ENCODE measurements at regions not wholly inside any gene's neighbourhood (a gene's known extent, or its start where the extent isn't known, plus 50 kb on each side); places are given as distances from the start of the nearest gene placed in this dataset.
"Not testable (repeated sequence)": the region's sequence is repeated elsewhere in the genome, so short reads cannot be mapped to it uniquely, and the experiment has no call there.

- Mint-ChIP-seq H3K27ac (ENCODE audit: unreplicated experiment) (peak overlapping the region; percentile 81), H3K4me3 (no peak overlapping the region), H3K27me3 (ENCODE audit: low read depth) (no peaks in the 10 kb centered on the region)
Measured at GRCh38 chr12:124159655-124160054, 135.2 kb upstream of the RFLNA start.

GRCh38 chr12:124160097-124160756, 134.7 kb upstream of the RFLNA start:
- Mint-ChIP-seq H3K4me1 (peaks cover 24% of the 10 kb centered on the region), H3K27me3 (ENCODE audit: low read depth) (no peaks in the 10 kb centered on the region), H3K9me3 (peaks cover 4% of the 10 kb centered on the region), H3K4me3 (no peak overlapping the region), H3K36me3 (ENCODE audit: low read depth) (no peaks in the 10 kb centered on the region), H3K27ac (ENCODE audit: unreplicated experiment) (peak overlapping the region; percentile 81)
- DNase-seq (ENCODE audit: low read depth, low spot score) = no peak
- TF ChIP-seq CTCF (conservative IDR thresholded peaks at IDR 0.05) = no peak

More at GRCh38 chr12:124159655-124160054, 135.2 kb upstream of the RFLNA start:
- Mint-ChIP-seq H3K36me3 (ENCODE audit: low read depth) (no peaks in the 10 kb centered on the region), H3K9me3 (no peaks in the 10 kb centered on the region), H3K4me1 (peaks cover 24% of the 10 kb centered on the region)
- TF ChIP-seq CTCF (conservative IDR thresholded peaks at IDR 0.05) = no peak
- no peak for DNase-seq (ENCODE audit: low read depth, low spot score)

- not testable (repeated sequence) for H3K4me3 Mint-ChIP-seq; H3K36me3 Mint-ChIP-seq (ENCODE audit: low read depth); DNase-seq (ENCODE audit: low read depth, low spot score); H3K9me3 Mint-ChIP-seq; H3K27ac Mint-ChIP-seq (ENCODE audit: unreplicated experiment); H3K27me3 Mint-ChIP-seq (ENCODE audit: low read depth)
- peaks cover 24% of the 10 kb centered on the region for H3K4me1 Mint-ChIP-seq
Measured at GRCh38 chr12:124161402-124161801, 133.5 kb upstream of the RFLNA start.

GRCh38 chr12:124162151-124163110, 132.5 kb upstream of the RFLNA start:
- no peaks in the 10 kb centered on the region for H3K27me3 Mint-ChIP-seq (ENCODE audit: low read depth)
- peaks cover 4% of the 10 kb centered on the region for H3K9me3 Mint-ChIP-seq
- no peak for TF ChIP-seq CTCF (conservative IDR thresholded peaks at IDR 0.05)

GRCh38 chr12:124165695-124166094, 129.2 kb upstream of the RFLNA start:
- Mint-ChIP-seq H3K4me1 (no peaks in the 10 kb centered on the region), H3K36me3 (ENCODE audit: low read depth) (no peaks in the 10 kb centered on the region), H3K27me3 (ENCODE audit: low read depth) (no peaks in the 10 kb centered on the region), H3K9me3 (peaks cover 4% of the 10 kb centered on the region), H3K27ac (ENCODE audit: unreplicated experiment) (no peak overlapping the region), H3K4me3 (no peak overlapping the region)
- TF ChIP-seq CTCF (conservative IDR thresholded peaks at IDR 0.05) = no peak
- no peak for DNase-seq (ENCODE audit: low read depth, low spot score)

More at GRCh38 chr12:124162151-124163110, 132.5 kb upstream of the RFLNA start:
- H3K4me3 Mint-ChIP-seq = no peak overlapping the region
- peaks cover 23% of the 10 kb centered on the region for H3K4me1 Mint-ChIP-seq
- H3K27ac Mint-ChIP-seq (ENCODE audit: unreplicated experiment) = no peak overlapping the region
- no peaks in the 10 kb centered on the region for H3K36me3 Mint-ChIP-seq (ENCODE audit: low read depth)
- no peak for DNase-seq (ENCODE audit: low read depth, low spot score)

GRCh38 chr12:124167141-124167540, 127.8 kb upstream of the RFLNA start:
- H3K4me1 Mint-ChIP-seq = no peaks in the 10 kb centered on the region
- H3K4me3 Mint-ChIP-seq = no peak overlapping the region
- no peak for DNase-seq (ENCODE audit: low read depth, low spot score)
- no peaks in the 10 kb centered on the region for H3K27me3 Mint-ChIP-seq (ENCODE audit: low read depth)
- no peak for TF ChIP-seq CTCF (conservative IDR thresholded peaks at IDR 0.05)
- H3K9me3 Mint-ChIP-seq = peaks cover 4% of the 10 kb centered on the region
- H3K27ac Mint-ChIP-seq (ENCODE audit: unreplicated experiment) = no peak overlapping the region
- H3K36me3 Mint-ChIP-seq (ENCODE audit: low read depth) = no peaks in the 10 kb centered on the region

Data from neural crest cell (in vitro differentiated cells).